Ishikawa (cell line): ENCODE measurements at regions not wholly inside any gene's neighbourhood (a gene's known extent, or its start where the extent isn't known, plus 50 kb on each side); places are given as distances from the start of the nearest gene placed in this dataset.

ENCODE experiments used
- CEBPB ChIP-seq: IDR thresholded peaks from 2 replicates; pipeline ENCODE4 v1.6.1; 2012
- CREB1 ChIP-seq: IDR thresholded peaks from 2 replicates; pipeline ENCODE4 v1.6.1; 2012; ENCODE audit warnings: low read depth
- EGR1 ChIP-seq: IDR thresholded peaks from 2 replicates; pipeline ENCODE4 v1.6.1; 2012
- EP300 ChIP-seq: IDR thresholded peaks from 2 replicates; pipeline ENCODE4 v1.6.1; 2012; ENCODE audit warnings: borderline replicate concordance
- FOXM1 ChIP-seq: IDR thresholded peaks from 2 replicates; pipeline ENCODE4 v1.6.1; 2012; ENCODE audit warnings: low read depth, borderline replicate concordance
- NFIC ChIP-seq: IDR thresholded peaks from 2 replicates; pipeline ENCODE4 v1.6.1; 2012
- RAD21 ChIP-seq: IDR thresholded peaks from 2 replicates; pipeline ENCODE4 v1.6.1; 2012; ENCODE audit warnings: low read depth
- TAF1 ChIP-seq: IDR thresholded peaks from 2 replicates; pipeline ENCODE4 v1.6.1; 2012; ENCODE audit warnings: low read depth, mild to moderate bottlenecking
- TCF12 ChIP-seq: IDR thresholded peaks from 2 replicates; pipeline ENCODE4 v1.6.1; 2012; ENCODE audit warnings: low read depth
- TEAD4 ChIP-seq: IDR thresholded peaks from 2 replicates; pipeline ENCODE4 v1.6.1; 2012
- YY1 ChIP-seq: IDR thresholded peaks from 2 replicates; pipeline ENCODE4 v1.6.1; 2012; ENCODE audit warnings: low read depth
- ZBTB7A ChIP-seq: IDR thresholded peaks from 2 replicates; pipeline ENCODE4 v1.6.1; 2012; ENCODE audit warnings: low read depth
- TF ChIP-seq, protein P1 (sequence below): IDR thresholded peaks from 2 replicates; pipeline ENCODE4 v1.6.1; 2012
- TF ChIP-seq, protein P2 (sequence below): IDR thresholded peaks from 2 replicates; pipeline ENCODE4 v1.6.1; 2012; ENCODE audit warnings: low read depth, mild to moderate bottlenecking
- TF ChIP-seq, protein P3 (sequence below): IDR thresholded peaks from 2 replicates; pipeline ENCODE4 v1.6.1; 2012

DNA sequence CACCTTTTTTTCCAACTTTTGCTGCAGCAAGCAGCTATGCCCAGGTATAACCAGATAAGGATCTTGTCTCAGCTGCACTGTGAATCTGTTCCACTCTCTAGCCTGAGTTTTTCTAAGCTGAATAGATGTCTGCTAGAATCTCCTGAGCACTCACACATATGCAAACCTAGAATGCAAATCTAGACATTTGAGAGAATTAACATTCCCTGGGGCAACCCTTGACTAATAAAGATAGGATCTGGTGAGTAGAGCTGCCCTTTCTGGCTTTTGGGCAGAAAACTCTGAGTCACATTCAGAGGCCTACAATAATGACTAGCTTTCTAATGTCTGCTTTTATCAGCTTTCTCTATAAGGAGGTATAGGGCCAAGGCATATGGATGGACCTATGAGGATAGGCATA lies 61.4 kb upstream of the BARHL2 start:
- TF ChIP-seq YY1 (no peak), NFIC (no peak), CEBPB (no peak)

DNA sequence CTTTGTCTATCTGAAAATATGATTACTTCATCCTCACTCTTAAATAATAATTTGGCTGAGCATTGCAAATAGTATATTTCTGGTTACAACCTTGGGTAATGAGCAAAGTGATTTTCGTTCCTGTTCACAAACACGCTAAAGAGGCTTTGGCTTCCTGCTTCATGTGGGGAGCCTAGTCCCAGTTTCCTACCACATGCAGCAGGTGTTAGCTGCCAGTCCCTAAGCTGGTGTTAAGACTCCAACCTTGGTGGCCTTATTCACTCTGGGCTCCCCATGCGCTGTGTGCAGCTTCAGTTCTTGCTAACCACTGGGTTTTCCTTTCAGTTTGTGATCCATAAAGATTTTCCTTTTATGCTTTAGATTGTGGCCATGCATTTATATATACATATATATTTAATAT lies 56.7 kb upstream of the BARHL2 start:
- TF ChIP-seq EGR1: no peak
- TF ChIP-seq YY1: no peak
- TF ChIP-seq TEAD4: no peak
- no peak for TF ChIP-seq EP300
- TF ChIP-seq, protein P1, sequence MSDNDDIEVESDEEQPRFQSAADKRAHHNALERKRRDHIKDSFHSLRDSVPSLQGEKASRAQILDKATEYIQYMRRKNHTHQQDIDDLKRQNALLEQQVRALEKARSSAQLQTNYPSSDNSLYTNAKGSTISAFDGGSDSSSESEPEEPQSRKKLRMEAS: no peak

DNA sequence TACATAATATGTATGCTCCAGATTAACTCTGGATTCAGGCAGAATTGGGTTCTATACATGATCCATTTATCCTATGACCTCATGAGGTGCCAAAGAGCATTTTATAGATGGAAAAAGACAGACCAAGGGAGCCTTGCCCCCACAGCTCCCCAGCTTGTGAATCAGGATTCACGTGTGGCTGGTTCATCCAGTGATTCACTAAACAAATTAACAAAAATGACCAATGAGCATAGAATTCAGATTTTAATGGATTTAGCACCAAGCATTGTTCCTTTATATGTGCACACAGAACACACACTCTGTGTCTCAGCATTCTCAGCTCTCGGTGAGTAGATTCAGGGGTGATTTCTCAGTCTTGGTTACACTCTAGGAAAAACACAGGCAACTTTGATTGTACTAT lies 51.7 kb upstream of the BARHL2 start:
- no peak for TF ChIP-seq TAF1
- TF ChIP-seq, protein P1: no peak
- no peak for TF ChIP-seq CREB1
- TF ChIP-seq FOXM1: no peak
- TF ChIP-seq EP300: no peak
- TF ChIP-seq, protein P2, sequence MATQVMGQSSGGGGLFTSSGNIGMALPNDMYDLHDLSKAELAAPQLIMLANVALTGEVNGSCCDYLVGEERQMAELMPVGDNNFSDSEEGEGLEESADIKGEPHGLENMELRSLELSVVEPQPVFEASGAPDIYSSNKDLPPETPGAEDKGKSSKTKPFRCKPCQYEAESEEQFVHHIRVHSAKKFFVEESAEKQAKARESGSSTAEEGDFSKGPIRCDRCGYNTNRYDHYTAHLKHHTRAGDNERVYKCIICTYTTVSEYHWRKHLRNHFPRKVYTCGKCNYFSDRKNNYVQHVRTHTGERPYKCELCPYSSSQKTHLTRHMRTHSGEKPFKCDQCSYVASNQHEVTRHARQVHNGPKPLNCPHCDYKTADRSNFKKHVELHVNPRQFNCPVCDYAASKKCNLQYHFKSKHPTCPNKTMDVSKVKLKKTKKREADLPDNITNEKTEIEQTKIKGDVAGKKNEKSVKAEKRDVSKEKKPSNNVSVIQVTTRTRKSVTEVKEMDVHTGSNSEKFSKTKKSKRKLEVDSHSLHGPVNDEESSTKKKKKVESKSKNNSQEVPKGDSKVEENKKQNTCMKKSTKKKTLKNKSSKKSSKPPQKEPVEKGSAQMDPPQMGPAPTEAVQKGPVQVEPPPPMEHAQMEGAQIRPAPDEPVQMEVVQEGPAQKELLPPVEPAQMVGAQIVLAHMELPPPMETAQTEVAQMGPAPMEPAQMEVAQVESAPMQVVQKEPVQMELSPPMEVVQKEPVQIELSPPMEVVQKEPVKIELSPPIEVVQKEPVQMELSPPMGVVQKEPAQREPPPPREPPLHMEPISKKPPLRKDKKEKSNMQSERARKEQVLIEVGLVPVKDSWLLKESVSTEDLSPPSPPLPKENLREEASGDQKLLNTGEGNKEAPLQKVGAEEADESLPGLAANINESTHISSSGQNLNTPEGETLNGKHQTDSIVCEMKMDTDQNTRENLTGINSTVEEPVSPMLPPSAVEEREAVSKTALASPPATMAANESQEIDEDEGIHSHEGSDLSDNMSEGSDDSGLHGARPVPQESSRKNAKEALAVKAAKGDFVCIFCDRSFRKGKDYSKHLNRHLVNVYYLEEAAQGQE: no peak
- no peak for TF ChIP-seq NFIC
- no peak for TF ChIP-seq CEBPB
- no peak for TF ChIP-seq TEAD4
- TF ChIP-seq YY1: no peak
- no peak for TF ChIP-seq ZBTB7A
- TF ChIP-seq EGR1: no peak
- TF ChIP-seq TCF12: no peak
- no peak for TF ChIP-seq RAD21
- TF ChIP-seq, protein P3, sequence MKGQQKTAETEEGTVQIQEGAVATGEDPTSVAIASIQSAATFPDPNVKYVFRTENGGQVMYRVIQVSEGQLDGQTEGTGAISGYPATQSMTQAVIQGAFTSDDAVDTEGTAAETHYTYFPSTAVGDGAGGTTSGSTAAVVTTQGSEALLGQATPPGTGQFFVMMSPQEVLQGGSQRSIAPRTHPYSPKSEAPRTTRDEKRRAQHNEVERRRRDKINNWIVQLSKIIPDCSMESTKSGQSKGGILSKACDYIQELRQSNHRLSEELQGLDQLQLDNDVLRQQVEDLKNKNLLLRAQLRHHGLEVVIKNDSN: no peak

DNA sequence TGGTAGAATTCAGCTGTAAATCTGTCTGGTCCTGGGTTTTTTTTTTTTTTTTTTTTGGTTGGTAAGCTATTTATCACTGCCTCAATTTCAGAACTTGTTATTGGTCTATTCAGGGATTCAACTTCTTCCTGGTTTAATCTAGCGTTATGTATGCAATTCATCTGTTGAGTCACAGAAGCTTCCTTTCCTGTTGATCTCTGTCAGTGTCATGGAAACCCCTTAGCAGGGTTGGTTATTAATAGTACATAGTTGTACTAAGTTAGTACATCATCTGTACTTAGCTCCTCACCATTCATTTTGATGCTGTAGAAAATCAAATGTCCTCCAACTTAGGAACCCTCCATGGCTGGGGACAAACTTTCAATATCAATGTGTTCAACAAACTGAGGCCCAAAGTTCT lies 51.0 kb upstream of the BARHL2 start:
- TF ChIP-seq, protein P3: no peak
- TF ChIP-seq TCF12 (no peak), FOXM1 (no peak), CEBPB (no peak), RAD21 (no peak), EP300 (no peak), TAF1 (no peak), CREB1 (no peak), NFIC (no peak)
- TF ChIP-seq, protein P1: no peak
